Fibroblast of lung (primary cell): ENCODE measurements at regions not wholly inside any gene's neighbourhood (a gene's known extent, or its start where the extent isn't known, plus 50 kb on each side); places are given as distances from the start of the nearest gene placed in this dataset.
A peak's percentile ranks its signal among the peaks of the same experiment; 100 is the strongest.
"Not testable (repeated sequence)": the region's sequence is repeated elsewhere in the genome, so short reads cannot be mapped to it uniquely, and the experiment has no call there.

Source experiments
- DNase-seq, 2 donors: peaks; one replicate each; pipeline versions ENCODE4 v3.0.0 to v3.0.0-alpha.2; 2010; ENCODE audit warnings: low read depth in 2 of 2
- H2AFZ ChIP-seq: 2 replicates; pipeline ENCODE4 v1.5.1; 2012; ENCODE audit warnings: low read length, control low read depth, inconsistent platforms
- H3K27ac ChIP-seq: 2 replicates; pipeline ENCODE4 v1.5.1; 2011; ENCODE audit warnings: low read length, control low read depth; ENCODE audit not compliant: insufficient read depth
- H3K27me3 ChIP-seq: 2 replicates; pipeline ENCODE4 v1.5.1; 2011; ENCODE audit warnings: mild to moderate bottlenecking, low read length; ENCODE audit not compliant: control insufficient read depth, insufficient read depth
- H3K36me3 ChIP-seq: 2 replicates; pipeline ENCODE4 v1.5.1; 2011; ENCODE audit warnings: low read length; ENCODE audit not compliant: control insufficient read depth, insufficient read depth
- H3K4me1 ChIP-seq: 2 replicates; pipeline ENCODE4 v1.5.1; 2011; ENCODE audit warnings: low read length; ENCODE audit not compliant: control insufficient read depth, insufficient read depth; ENCODE audit errors: extremely low read depth
- H3K4me2 ChIP-seq: 2 replicates; pipeline ENCODE4 v1.5.1; 2011; ENCODE audit warnings: low read length, control low read depth; ENCODE audit not compliant: insufficient read depth; ENCODE audit errors: extremely low read depth
- H3K4me3 ChIP-seq, 4 experiments: fragments of 200-600 bp in 1 of 4; sonication (generic) in 1 of 4; replicated peaks in 1 of 4; 2 replicates each; pipeline ENCODE4 v1.5.1; 2011 to 2016; ENCODE audit warnings: low read length in 4 of 4, low read depth in 3 of 4, mild to moderate bottlenecking in 3 of 4, control low read depth in 2 of 4, inconsistent platforms in 1 of 4, mixed read lengths in 1 of 4; ENCODE audit not compliant: insufficient read depth in 1 of 4; ENCODE audit errors: control extremely low read depth in 1 of 4
- H3K79me2 ChIP-seq: 2 replicates; pipeline ENCODE4 v1.5.1; 2012; ENCODE audit warnings: mild to moderate bottlenecking, low read length, inconsistent platforms; ENCODE audit not compliant: control insufficient read depth, insufficient read depth
- H3K9ac ChIP-seq: 2 replicates; pipeline ENCODE4 v1.5.1; 2011; ENCODE audit warnings: mild to moderate bottlenecking, low read length, control low read depth; ENCODE audit not compliant: insufficient read depth
- H3K9me3 ChIP-seq: 2 replicates; pipeline ENCODE4 v1.5.1; 2012; ENCODE audit warnings: low read depth, low read length; ENCODE audit not compliant: control insufficient read depth, insufficient read depth
- H4K20me1 ChIP-seq: 2 replicates; pipeline ENCODE4 v1.5.1; 2011; ENCODE audit warnings: low read length; ENCODE audit not compliant: control insufficient read depth, insufficient read depth; ENCODE audit errors: extremely low read depth
- EZH2 ChIP-seq: IDR thresholded peaks from 2 replicates; pipeline ENCODE4 v1.5.1; 2012; ENCODE audit warnings: low read length, control low read depth, mild to moderate bottlenecking; ENCODE audit errors: missing control alignments
- TF ChIP-seq, protein P1 (sequence below), 2 donors: IDR thresholded peaks in 1 of 2; conservative IDR thresholded peaks in 1 of 2; 1 replicate in 1 of 2; 2 replicates in 1 of 2; pipeline ENCODE4 v1.5.1; 2011 to 2012; ENCODE audit warnings: low read length in 2 of 2, control low read depth in 1 of 2, inconsistent platforms in 1 of 2, low read depth in 1 of 2, mild to moderate bottlenecking in 1 of 2

DNA sequence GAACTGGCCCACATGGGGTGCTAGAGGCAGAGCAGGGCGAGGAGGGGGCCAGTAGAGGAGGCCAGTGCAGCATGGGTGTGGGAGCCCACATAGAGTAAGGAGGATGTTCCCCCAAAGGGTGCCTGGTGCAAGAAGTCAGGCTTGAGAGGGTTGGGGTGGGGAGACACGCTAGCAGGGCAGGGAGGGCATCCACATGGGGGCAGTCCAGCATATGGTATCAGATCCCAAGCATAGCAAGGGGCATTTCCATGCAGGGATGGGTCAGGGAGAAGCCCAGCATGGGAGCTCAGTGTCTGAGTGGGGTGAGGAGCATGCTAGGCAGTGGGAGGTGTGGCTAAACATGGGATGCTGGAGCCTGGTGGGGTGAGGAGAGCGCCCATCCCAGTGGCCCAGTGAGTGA is 213.7 kb downstream of the COPRS start:
- Histone ChIP-seq H3K4me1 (no peaks in the 10 kb centered on the region), H3K27me3 (no peaks in the 10 kb centered on the region), H4K20me1 (no peaks in the 10 kb centered on the region), H3K9ac (no peak overlapping the region), H3K4me3 (no peak overlapping the region), H3K9me3 (peaks cover 2% of the 10 kb centered on the region), H3K36me3 (no peaks in the 10 kb centered on the region), H3K79me2 (no peaks in the 10 kb centered on the region), H3K4me2 (no peak overlapping the region), H2AFZ (no peak overlapping the region), H3K27ac (no peak overlapping the region)
- DNase-seq = no peak
- TF ChIP-seq EZH2 = no peak

DNA sequence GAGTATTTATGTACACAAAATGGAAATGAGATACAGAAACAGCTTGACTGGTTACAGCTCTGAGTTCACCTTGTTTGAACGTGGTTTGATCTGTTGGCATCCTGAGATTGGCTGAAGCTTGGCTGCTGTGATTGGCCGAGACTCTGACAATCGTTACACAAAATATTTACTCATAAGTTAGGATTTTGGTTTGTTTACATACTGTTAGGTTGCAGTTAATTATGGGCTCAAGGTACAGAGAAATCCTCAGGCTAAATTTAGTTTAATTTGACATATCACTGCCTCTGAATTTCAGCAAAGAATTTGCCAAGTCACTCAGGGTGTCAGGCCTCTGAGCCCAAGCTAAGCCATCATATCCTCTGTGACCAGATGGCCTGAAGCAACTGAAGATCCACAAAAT is 227.3 kb downstream of the COPRS start:
- H2AFZ ChIP-seq = no peak overlapping the region
- no peaks in the 10 kb centered on the region for H4K20me1 ChIP-seq
- H3K36me3 ChIP-seq = no peaks in the 10 kb centered on the region
- no peak overlapping the region for H3K9ac ChIP-seq
- no peaks in the 10 kb centered on the region for H3K27me3 ChIP-seq
- H3K4me3 ChIP-seq = no peak overlapping the region
- DNase-seq = no peak
- peaks cover 10% of the 10 kb centered on the region for H3K4me1 ChIP-seq
- H3K27ac ChIP-seq = no peak overlapping the region
- no peak for TF ChIP-seq EZH2
- TF ChIP-seq, protein P1, sequence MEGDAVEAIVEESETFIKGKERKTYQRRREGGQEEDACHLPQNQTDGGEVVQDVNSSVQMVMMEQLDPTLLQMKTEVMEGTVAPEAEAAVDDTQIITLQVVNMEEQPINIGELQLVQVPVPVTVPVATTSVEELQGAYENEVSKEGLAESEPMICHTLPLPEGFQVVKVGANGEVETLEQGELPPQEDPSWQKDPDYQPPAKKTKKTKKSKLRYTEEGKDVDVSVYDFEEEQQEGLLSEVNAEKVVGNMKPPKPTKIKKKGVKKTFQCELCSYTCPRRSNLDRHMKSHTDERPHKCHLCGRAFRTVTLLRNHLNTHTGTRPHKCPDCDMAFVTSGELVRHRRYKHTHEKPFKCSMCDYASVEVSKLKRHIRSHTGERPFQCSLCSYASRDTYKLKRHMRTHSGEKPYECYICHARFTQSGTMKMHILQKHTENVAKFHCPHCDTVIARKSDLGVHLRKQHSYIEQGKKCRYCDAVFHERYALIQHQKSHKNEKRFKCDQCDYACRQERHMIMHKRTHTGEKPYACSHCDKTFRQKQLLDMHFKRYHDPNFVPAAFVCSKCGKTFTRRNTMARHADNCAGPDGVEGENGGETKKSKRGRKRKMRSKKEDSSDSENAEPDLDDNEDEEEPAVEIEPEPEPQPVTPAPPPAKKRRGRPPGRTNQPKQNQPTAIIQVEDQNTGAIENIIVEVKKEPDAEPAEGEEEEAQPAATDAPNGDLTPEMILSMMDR (conservative IDR thresholded peaks at IDR 0.05 in 1 of 2, IDR thresholded peaks at IDR 0.05 in 1 of 2; ENCODE audit: low read depth in 1 of 2, low read length in 2 of 2) = no peak
- H3K79me2 ChIP-seq = no peaks in the 10 kb centered on the region
- H3K9me3 ChIP-seq = no peaks in the 10 kb centered on the region
- H3K4me2 ChIP-seq = no peak overlapping the region

DNA sequence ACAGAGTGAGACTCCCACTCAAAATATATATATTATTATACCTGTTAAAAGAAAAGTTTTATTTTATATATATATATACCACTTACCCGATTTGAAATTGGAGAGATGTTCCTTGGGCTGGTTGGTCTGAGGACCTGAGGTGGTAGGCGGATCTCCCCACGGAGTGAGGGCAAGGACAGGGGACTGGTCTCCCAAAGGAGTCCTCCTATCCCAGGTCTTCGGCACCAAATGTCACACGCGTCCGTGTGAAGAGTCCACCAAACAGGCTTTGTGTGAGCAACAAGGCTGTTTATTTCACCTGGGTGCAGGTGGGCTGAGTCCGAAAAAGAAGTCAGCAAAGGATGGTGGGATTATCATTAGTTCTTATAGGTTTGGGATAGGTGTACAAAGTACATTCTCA is 228.2 kb downstream of the COPRS start:
- H3K4me3 ChIP-seq, H3K36me3 ChIP-seq, H3K4me1 ChIP-seq, H3K9ac ChIP-seq, DNase-seq, H3K4me2 ChIP-seq, H3K79me2 ChIP-seq, H4K20me1 ChIP-seq, H3K9me3 ChIP-seq, H3K27ac ChIP-seq, H3K27me3 ChIP-seq, H2AFZ ChIP-seq: not testable (repeated sequence)

DNA sequence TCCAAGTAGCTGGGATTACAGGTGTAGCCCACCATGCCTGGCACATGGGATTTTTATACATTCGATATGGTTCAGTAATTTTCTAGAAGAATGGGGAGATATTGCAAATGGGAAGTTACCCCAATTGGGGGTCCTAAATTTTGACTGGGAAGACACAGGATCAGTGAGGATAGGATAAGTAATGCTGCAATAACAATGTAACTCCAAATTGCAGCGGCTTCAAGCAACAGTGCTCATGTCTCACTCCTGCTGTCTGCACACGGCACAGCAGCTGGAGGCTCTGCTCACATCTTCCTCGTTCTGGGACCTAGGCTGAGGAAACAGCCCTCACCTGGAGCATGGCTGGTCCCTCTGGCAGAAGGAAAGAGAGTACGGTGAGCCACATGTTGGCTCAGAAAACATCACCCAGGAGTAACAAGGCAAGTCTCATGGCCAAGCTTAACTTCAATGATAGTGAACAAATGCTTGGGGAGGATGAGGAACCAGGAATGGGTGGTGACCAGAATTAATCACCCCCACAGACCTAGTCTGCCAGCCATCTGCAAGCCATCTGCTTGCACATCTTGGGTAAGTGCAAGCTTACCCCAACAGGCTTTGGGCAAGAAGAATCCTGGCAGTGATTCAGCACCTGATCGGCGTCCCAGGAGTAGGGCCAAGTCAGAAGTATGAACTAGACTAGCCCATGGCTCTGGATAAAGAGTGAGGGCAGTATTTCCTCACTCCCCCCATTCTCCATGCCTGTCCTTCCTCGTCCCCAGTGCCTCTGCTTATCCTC is 229.2 kb downstream of the COPRS start:
- no peaks in the 10 kb centered on the region for H4K20me1 ChIP-seq
- peaks cover 10% of the 10 kb centered on the region for H3K4me1 ChIP-seq
- DNase-seq = peak; percentile 85 to 91
- TF ChIP-seq, protein P1 (conservative IDR thresholded peaks at IDR 0.05 in 1 of 2, IDR thresholded peaks at IDR 0.05 in 1 of 2; ENCODE audit: low read depth in 1 of 2, low read length in 2 of 2) = no peak
- no peak for TF ChIP-seq EZH2
- H2AFZ ChIP-seq = no peak overlapping the region
- H3K9ac ChIP-seq = no peak overlapping the region
- H3K9me3 ChIP-seq = no peaks in the 10 kb centered on the region
- peak overlapping the region; percentile 32 for H3K27ac ChIP-seq
- no peak overlapping the region for H3K4me2 ChIP-seq
- no peaks in the 10 kb centered on the region for H3K36me3 ChIP-seq
- H3K4me3 ChIP-seq = no peak overlapping the region
- no peaks in the 10 kb centered on the region for H3K79me2 ChIP-seq
- no peaks in the 10 kb centered on the region for H3K27me3 ChIP-seq
